ENCODE measurements at regions not wholly inside any gene's neighbourhood (a gene's known extent, or its start where the extent isn't known, plus 50 kb on each side); places are given as distances from the start of the nearest gene placed in this dataset.
A peak's percentile ranks its signal among the peaks of the same experiment; 100 is the strongest.
"Not testable (repeated sequence)": the region's sequence is repeated elsewhere in the genome, so short reads cannot be mapped to it uniquely, and the experiment has no call there.

DNA sequence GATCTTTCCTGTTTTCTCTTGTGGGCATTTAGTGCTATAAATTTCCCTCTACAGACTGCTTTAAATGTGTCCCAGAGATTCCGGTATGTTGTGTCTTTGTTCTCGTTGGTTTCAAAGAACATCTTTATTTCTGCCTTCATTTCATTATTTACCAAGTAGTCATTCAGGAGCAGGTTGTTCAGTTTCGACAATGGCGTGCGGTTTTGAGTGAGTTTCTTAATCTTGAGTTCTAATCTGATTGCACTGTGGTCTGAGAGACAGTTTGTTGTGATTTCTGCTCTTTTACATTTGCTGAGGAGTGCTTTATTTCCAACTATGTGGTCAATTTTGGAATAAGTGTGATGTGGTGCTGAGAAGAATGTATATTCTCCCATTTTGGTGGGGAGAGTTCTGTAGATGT, 535.7 kb upstream of the RGMB start:
- DNase-seq, result not testable (repeated sequence)

DNA sequence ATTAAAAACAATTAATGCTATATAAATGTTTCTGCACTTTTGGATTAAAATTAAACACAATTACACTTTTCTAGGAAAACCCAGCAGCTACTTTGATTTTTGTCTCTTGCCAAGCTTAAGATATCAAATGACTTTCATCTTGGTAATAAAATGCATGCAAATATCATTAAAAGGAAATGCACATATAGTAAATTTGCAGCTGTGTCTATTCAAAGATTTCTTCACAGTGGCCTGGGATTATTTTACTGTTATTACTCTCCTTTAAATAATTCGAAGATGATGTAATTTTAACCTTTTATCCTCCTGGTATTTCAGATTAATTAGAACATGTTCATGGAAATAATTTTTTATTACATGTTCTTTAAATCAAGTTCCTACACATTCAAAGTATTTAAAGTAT, 529.5 kb upstream of the RGMB start:
- no peak for DNase-seq

DNA sequence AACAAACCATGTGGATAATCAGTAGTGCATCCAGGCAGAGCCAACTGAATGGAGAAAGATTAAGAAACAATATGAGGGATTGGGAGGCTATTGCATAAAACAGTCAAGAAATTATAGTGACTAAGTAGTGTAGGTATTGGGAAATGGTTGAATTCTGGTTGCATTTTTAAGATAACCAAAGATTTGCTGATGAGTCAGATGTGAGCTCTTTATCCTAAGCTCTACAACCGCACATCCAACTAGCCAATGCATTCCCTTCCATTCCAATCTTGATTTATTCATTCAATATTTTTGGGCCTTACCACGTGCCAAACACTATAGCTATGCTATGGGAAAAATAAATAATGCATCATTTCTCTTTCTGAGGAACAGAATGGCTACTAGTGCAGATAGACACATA, 524.5 kb upstream of the RGMB start:
- DNase-seq, result no peak

DNA sequence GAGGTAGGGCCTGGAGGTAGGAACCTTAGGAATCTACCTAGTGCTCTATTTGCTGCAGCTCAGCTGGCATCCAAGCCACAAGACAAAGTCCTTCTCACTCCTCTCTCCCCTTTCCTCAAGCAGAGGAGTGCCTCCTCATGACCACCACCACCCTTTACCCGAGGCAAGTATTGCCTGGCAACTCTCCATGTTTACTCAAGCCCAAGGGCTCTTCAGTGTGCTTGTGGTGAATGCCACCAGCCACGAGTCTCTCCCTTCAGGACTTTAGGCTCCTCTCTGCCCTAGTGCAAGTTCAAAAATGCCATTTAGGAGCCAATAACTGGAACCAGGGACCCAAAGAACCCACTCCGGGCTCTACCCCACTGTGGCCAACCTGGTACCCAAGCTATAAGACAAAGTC, 514.5 kb upstream of the RGMB start:
- DNase-seq, result no peak

DNA sequence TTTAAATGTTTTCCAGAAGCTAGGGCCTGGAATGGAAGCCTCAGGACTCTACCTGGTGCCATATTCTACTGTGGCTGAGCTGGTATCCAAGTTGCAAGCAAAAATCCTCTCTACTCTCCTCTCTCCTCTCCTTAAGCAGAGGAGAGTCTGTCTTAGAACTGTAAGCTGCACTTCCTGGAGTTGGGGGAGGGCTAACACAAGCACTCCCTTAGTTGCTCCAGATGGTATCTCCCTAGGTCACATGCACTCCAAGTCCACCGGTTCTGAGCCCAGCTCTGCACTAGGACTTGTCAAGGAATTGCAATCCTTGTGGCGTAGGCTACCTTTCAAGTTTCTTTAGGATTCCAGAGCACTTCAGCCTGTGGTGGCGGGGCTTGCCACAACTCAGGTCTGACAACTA, 513.9 kb upstream of the RGMB start:
- DNase-seq, result no peak

DNA sequence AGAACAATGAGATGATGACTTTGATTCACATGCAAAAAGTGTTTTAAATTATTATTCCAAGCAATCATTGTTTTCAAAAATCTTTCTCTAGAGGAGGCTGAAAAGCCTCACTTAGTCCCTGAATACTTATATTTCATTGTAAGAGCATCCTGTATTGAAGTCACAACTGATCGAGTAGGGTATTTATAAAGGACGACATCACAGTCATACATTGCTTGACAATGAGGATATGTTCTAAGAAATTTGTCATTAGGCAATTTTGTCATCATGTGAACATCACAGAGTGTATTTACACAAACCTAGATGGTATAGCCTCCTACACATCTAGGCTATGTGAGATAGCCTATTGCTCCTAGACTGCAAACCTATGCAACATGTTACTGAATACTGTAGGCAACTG, 510.4 kb upstream of the RGMB start:
- DNase-seq, result no peak

DNA sequence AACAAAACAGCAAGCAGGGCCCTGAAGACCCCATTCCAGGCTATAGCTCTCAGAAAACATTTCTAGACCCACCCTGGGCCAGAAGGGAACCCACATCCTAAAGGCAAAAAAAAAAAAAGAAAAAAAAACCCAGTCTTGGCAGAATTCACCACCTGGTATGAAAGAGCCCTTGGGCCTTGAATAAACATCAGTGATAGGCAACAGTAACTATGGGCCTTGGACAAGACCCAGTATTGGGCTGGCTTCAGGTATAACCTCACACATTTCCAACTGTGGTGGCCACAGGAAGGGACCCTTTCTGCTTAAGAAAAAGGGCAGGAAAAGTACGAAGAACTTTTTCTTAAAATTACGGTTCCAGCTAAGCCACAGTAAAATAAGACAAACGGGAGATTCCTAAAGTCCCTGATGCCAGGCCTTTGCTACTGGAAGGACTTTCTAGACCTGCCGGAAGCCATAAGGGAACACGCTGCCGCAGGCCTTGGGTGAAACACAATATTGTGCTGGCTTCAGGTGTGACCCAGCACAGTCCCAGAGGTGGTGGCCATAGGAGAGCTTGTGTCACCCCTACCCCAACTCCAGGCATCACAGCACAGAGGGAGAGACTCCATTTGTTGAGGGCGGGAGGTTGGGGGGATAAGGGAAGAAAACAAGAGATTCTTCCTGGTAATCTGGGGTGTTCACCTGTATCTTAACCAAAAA, 505.2 kb upstream of the RGMB start:
- no peak for DNase-seq

DNA sequence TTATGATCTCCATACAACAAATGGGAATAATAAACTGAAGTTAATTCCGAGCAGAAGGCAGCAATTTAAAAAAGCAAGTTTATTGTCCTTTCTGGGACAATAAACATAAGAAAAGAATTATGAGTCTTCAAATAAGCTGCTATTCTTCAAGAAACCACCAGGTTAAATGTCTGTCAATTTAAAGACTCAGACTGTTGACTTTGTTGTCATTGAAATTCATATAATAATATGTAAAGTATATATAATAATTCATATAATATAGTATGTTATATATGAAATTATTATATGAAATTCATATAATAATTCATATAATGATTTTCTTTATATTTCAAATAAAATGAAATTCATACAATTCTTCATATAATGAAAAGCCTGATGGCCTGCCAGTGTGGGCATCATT, 497.5 kb upstream of the RGMB start:
- DNase-seq, result no peak

DNA sequence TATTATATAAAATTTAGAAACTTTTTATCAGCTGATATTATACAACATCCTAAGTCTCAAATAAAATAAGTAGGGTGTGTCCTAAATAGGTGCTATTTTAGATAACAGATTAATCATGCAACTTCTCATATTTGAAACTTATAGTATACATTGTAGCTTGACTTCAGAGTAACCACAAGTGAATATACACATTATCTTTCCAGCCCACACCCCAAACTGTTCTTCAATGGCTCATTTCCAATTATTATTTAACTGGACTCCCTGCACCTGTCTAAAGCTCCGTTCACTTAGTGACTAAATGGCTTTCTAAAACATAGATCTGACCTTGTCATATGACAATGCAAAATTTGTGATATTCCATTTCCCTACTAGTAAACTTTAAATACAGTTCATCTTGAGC, 490.9 kb upstream of the RGMB start:
- no peak for DNase-seq

DNA sequence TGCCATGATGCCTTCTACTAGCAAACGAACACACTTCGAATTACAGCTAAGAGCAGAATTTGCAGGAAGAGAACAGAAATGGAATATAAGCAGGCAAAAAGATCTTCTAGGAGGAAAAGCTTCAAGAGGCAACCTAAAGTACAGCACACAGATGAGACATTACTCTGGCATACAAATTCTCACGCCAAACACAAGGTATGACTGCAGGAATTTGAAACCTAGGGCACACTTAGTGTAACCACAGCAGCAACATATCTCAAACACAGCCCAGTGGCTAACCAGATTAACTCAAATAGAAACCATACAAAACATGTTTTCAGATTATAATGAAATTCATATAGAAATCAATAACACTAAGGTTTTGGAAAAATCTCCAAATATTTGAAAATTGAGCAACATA, 481.0 kb upstream of the RGMB start:
- DNase-seq, result no peak

DNA sequence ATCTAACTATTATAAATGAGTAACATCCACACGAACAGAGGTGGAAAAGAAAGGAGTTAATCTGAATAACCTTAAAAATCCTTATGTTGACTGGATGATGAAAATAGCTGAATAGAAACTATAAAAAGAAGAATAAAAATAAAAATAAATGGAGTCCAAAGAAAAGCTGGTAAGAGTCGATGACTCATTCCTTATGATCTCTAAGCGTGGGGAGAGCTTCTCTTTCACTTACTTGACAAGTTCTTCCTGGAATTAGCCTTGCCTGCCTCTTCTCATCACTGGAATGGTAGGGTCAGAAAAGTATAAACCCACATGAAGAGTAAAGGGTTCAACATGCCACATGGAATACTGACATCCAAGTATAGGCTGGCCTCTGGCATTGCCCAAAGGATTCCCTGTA, 477.0 kb upstream of the RGMB start:
- no peak for DNase-seq

DNA sequence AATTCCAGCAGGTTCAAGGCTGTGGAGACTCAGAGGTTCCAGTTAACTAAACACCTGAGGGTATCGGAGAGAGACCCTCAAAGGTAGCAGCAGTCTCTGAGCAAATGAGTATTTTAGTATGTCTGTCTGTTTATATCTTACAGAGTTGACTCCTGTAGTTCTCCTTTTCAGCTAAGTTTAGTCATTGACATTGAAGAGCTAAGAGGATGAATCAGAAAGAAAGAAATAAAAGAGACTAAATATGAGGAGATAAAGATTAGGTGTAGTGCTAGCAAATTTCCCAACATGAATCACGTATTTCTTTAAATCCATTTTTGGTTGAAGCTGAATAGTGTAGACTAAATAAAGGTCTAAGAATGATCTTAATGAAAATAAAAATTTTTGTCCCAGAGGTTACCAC, 474.0 kb upstream of the RGMB start:
- DNase-seq, result no peak

DNA sequence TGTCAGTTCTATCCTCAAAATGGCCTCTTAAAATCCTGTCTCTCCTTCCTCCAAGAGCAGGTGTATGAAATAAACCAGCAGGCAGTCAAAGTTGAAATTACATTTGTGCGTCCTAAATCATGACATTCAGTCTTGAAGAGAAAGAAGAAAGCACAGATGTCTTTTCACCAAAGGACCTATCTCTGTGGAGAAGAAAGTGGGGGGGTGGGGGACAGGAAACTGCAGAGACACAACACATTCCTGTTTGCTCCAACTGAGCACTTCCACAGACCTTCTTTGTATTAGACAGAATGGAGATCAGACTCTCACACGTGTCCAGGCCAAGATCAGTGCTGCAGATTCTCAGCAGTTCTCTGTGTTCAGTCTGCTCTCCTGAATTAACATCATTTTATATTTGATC, 471.9 kb upstream of the RGMB start:
- DNase-seq, result no peak

DNA sequence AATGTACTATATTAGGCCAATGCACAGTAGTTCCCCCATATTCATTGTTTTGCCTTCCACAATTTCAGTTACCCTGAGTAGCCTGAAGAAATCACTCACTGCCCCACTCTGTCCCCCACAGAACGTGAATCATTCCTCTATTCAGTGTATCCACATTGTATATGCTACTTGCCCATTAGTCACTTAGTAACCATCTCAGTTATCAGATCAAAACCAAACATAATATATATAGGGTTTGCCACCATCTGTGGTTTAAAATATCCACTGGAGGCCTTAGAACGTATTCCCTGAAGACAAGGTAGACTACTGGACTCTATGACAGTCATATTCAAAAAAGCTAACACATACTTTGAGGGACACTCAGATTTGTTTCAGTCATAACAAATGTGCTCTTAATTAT, 465.7 kb upstream of the RGMB start:
- DNase-seq, result no peak

DNA sequence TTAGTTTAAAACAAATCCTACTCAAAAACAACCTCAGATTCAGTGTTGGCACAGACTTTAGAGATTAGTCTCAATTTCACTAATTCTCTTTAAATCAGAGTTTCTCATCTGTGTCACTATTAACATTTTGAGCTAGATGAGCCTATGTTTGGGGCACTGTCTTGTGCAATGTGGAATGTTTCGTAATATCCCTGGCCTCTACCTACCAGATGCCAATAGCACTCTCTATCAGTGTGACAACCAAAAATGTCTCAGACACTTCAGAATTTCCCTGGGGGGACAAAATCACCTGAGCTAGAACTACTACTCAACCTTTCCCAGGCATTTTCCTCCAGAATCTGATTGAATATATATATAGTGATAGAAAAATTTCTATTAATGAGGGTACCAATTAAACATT, 465.2 kb upstream of the RGMB start:
- DNase-seq, result no peak

DNA sequence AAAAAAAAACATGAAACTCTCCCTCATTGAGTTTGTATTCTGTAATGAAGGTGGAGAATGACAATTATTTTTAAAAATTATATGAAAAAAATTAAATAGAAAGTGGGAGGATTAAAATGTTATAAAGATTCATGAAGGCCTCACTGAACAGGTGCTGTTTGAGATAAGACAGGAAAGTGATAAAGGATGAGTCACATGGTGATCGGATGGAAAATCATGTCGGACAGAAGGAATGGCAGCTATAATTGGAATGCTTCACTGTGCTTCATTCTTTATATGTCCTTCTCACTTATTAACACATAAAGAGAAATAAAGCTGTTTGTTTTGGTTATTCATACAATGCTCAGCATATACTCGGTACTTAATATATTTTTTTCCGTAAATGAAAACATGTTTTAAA, 464.5 kb upstream of the RGMB start:
- no peak for DNase-seq

DNA sequence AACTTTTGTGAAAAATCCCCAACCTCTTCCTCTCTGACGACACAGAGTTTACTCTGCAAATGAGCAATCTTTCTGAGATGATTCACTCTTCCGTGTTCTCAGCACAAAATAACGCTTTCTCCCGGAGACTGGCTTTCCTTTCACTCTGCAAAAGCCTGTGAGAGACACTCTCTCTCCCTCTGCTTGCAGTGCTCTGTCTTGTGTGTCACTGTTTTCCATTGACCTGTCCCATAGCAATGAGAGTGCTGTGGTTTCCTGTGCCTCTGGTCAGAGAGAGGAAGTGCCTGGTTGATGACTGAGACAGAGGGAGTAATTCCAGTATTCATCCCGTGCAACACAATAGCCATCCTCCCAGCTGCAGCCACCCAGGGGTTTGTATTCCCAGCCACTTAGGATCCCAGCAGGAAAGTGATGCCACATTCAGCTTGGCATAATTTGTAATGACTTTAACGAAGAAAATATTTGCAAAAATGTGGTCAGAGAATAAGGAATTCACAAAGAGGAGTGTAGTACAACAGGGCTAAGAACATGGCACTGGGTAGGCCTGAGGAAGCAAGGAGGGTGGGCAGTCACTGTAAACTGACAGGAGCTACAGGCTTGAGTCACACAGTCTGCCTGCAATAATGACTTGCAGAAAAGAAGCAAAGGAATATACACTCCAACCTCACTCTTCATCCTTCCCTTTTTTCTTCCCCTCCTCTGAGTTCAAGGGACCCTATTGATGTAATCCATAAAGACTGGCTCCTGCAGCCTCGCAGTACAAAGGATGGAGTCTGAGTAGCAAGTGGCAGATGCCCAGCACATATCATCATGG, 463.5 kb upstream of the RGMB start:
- peak; percentile 29 for DNase-seq

DNA sequence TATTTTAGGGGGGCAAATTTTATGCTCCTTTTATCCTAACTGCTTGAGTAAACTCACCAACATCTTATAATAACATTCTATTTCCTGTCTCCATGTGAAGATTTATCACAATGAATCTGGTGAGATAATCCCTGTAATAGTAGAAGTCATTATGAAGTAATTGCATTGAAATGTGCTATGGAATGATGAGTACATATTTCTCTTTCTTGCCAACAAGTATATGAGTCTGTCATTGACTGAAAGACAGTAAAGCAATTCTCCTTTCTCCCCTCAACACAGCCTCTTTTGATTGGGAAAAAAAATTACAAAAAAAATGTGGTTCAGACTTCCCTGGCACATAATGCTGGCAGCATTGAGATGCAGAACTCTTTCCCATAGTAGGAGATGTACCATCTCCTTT, 459.2 kb upstream of the RGMB start:
- DNase-seq, result no peak

DNA sequence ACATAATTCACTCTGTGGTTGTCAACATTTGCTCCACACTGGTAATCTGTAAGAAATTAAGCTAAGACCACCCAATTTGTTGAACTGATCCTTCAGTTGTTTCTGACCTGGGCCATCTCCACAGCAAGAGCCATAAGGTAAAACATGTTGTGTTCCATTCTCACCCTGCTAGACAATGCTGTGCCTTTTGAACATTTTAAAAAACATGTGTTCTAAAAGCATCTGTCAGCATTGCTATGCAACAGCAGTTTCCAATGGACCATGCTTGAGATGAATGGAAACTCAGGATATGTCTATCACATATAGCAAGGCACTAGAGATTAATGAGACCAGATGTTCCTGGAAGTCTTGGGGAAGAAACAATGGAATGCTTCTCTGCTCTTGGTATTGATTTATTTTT, 455.1 kb upstream of the RGMB start:
- no peak for DNase-seq

DNA sequence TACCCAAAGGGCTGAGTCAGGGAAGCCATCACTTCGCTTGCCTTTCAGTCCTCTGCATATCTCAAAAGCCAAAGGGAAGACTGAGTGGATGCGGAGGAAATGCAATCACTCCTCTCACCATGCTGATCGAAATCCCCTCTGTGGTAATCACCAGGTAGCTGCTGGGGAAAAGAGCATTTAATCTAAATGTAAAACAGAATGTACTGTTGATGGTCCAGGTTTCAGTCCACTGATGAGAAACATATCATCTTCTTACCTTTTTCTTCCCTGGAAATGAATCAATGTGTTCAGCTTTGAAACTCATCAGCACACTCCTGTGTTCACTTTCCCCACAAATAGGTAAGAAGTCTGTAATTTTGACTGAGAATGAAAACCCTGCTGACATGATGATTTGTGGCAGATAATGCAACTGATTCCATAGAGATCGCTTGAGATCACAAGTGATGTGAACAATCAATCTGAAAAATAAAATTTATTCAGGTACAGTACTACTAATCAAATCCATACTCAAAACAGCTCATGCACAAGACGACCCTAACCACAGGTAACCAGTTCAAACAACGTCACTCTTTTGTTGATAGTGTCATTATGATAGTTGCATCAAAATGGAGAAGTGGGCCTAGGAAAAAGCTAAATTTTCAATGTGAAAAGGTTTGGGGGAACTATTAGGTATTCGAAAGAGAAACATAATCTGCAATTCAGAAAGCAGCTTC, 454.0 kb upstream of the RGMB start:
- DNase-seq, result no peak

DNA sequence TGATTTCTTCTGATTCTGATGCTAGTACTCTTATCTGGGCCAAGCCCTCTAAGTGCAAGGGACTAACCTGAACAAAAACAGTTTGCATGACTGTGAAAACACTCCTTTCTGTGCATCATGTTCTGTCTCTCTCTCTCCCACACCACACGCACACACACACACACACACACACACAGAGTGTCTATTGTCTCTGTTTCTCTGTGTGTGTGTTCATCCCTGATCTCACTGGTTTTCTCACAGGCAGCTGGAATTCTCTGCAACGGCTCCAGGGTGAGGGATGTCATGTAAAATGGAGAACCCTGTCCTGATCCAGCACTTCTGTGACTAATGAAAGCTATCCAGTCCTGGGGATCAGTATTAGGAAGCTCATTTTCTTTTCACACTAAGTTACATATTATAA, 453.1 kb upstream of the RGMB start:
- no peak for DNase-seq

DNA sequence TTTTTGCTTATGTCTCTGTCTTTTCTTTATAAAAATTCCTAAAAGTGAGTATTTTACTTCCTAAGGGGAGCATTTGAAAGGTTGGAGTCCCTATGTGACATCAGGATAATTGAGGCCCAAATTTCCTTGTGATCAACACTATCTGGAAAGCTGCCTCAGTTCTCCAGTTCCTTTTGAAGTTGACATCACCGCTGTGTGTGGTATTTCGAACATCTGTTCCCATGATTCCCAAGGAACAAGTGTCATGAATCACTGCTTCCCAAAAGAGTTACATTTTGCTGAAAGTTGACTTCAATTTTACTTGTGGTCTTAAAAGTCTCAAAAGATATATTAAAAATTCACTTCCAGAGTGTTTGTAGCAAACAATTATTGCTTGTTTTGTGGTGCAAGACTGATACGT, 452.1 kb upstream of the RGMB start:
- DNase-seq, result no peak

DNA sequence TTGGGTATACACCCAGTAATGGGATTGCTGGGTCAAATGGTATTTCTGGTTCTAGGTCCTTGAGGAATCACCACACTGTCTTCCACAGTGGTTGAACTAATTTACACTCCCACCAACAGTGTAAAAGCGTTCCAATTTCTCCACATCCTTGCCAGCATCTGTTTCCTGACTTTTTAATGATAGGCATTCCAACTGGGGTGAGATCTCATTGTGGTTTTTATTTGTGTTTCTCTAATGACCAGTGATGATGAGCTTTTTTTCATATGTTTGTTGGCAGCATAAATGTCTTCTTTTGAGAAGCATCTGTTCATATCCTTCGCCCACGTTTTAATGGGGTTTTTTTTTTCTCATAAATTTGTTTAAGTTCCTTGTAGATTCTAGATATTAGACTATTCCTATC, 448.3 kb upstream of the RGMB start:
- DNase-seq, result not testable (repeated sequence)

DNA sequence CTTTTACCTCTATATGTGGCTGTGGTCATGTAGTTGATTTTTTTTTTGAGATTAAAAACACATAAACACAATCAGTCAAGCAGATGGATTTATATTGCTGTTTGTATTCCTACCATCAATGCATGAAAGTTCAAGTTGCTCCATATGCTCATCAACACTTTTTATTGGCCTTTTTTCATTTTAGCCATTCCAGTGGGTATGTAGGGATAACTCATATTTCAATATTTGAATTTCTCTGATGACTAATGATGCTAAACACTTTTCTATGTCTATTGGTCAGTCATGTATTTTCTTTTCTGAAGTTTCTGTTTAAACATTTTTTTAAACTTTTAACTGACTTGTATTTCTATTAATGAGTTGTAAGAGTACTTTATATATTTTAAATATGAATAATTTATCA, 445.4 kb upstream of the RGMB start:
- DNase-seq, result no peak
